Mesothelial cell of epicardium (in vitro differentiated cells): ENCODE measurements at regions not wholly inside any gene's neighbourhood (a gene's known extent, or its start where the extent isn't known, plus 50 kb on each side); places are given as distances from the start of the nearest gene placed in this dataset.

Experiments used
- DNase-seq, 2 experiments: peaks; one replicate each; pipeline ENCODE4 v3.0.0; 2021; ENCODE audit warnings: low spot score in 2 of 2; ENCODE audit not compliant: unreplicated experiment in 2 of 2
- H3K27ac Mint-ChIP-seq: 2 replicates; pipeline ENCODE4 v1.8.0; 2021; ENCODE audit warnings: mixed read lengths
- H3K27me3 Mint-ChIP-seq: 2 replicates; pipeline ENCODE4 v1.8.0; 2021; ENCODE audit warnings: low read depth, mixed read lengths
- H3K36me3 Mint-ChIP-seq: 2 replicates; pipeline ENCODE4 v1.8.0; 2021; ENCODE audit warnings: mixed read lengths
- H3K4me1 Mint-ChIP-seq: 2 replicates; pipeline ENCODE4 v1.8.0; 2021; ENCODE audit warnings: mixed read lengths
- H3K4me3 Mint-ChIP-seq: 2 replicates; pipeline ENCODE4 v1.8.0; 2021; ENCODE audit warnings: mild to moderate bottlenecking, moderate library complexity, mixed read lengths
- H3K9me3 Mint-ChIP-seq: 2 replicates; pipeline ENCODE4 v1.8.0; 2021; ENCODE audit warnings: mixed read lengths
- CTCF ChIP-seq: fragments of 200-600 bp; sonication (generic); IDR thresholded peaks from one replicate; pipeline ENCODE4 v1.5.0; 2021; ENCODE audit warnings: antibody characterized with exemption; ENCODE audit not compliant: unreplicated experiment

GRCh38 chrX:120746153-120746552 lies 116.3 kb upstream of the C1GALT1C1 start:
- H3K27ac Mint-ChIP-seq: no peak overlapping the region
- H3K4me1 Mint-ChIP-seq: peaks cover 6% of the 10 kb centered on the region

GRCh38 chrX:120742946-120743665 lies 113.3 kb upstream of the C1GALT1C1 start:
- Mint-ChIP-seq H3K27ac (no peak overlapping the region), H3K4me1 (no peaks in the 10 kb centered on the region), H3K27me3 (no peaks in the 10 kb centered on the region)

More at GRCh38 chrX:120746153-120746552, 116.3 kb upstream of the C1GALT1C1 start:
- no peak for DNase-seq
- Mint-ChIP-seq H3K36me3 (no peaks in the 10 kb centered on the region), H3K4me3 (no peak overlapping the region), H3K27me3 (no peaks in the 10 kb centered on the region), H3K9me3 (peaks cover 26% of the 10 kb centered on the region)
- no peak for TF ChIP-seq CTCF

GRCh38 chrX:120741452-120741851 lies 111.6 kb upstream of the C1GALT1C1 start:
- no peaks in the 10 kb centered on the region for H3K36me3 Mint-ChIP-seq
- TF ChIP-seq CTCF: no peak
- no peaks in the 10 kb centered on the region for H3K27me3 Mint-ChIP-seq
- no peak overlapping the region for H3K4me3 Mint-ChIP-seq
- no peaks in the 10 kb centered on the region for H3K4me1 Mint-ChIP-seq
- no peak for DNase-seq
- peaks cover 36% of the 10 kb centered on the region for H3K9me3 Mint-ChIP-seq
- H3K27ac Mint-ChIP-seq: no peak overlapping the region

More at GRCh38 chrX:120742946-120743665, 113.3 kb upstream of the C1GALT1C1 start:
- peaks cover 34% of the 10 kb centered on the region for H3K9me3 Mint-ChIP-seq
- TF ChIP-seq CTCF: no peak
- H3K4me3 Mint-ChIP-seq: no peak overlapping the region
- no peaks in the 10 kb centered on the region for H3K36me3 Mint-ChIP-seq
- DNase-seq: no peak

- Mint-ChIP-seq H3K9me3 (peaks cover 26% of the 10 kb centered on the region), H3K27ac (no peak overlapping the region), H3K27me3 (no peaks in the 10 kb centered on the region), H3K36me3 (no peaks in the 10 kb centered on the region), H3K4me1 (no peaks in the 10 kb centered on the region), H3K4me3 (no peak overlapping the region)
- DNase-seq: no peak
- TF ChIP-seq CTCF: no peak
These were observed 110.2 kb upstream of the C1GALT1C1 start for GRCh38 chrX:120740072-120740471.

- Mint-ChIP-seq H3K36me3 (no peaks in the 10 kb centered on the region), H3K9me3 (peaks cover 19% of the 10 kb centered on the region), H3K4me1 (no peaks in the 10 kb centered on the region), H3K4me3 (no peak overlapping the region), H3K27me3 (no peaks in the 10 kb centered on the region), H3K27ac (no peak overlapping the region)
- no peak for TF ChIP-seq CTCF
- DNase-seq: no peak
These were observed 109.4 kb upstream of the C1GALT1C1 start for GRCh38 chrX:120739300-120739699.
